ENCODE measurements at regions not wholly inside any gene's neighbourhood (a gene's known extent, or its start where the extent isn't known, plus 50 kb on each side); places are given as distances from the start of the nearest gene placed in this dataset.

DNA sequence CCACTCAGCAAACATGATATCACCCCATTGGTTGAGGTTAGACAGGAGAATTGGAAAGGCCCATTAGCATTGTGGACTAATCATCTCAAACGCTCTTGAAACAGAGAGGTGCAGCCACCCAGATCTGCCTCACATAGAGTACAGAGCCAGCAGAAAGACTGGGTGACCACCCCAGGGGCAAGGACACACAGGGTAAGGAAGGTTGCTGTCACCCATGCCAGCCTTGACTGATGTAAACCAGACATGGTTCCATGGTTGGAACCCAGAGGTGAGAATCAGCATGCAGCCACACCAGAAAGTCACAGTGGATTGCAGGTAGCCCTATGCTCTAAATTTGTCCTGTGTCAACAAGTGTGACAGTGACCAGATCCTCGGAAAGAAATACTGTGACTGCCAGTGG lies 1268.8 kb downstream of the EFNB2 start:
- Histone ChIP-seq H3K4me3 (ENCODE audit: low read depth in 1 of 2, low read length in 1 of 2) (no peak overlapping the region), H3K9me3 (no peaks in the 10 kb centered on the region), H3K4me1 (ENCODE audit: control insufficient read depth in 1 of 2, insufficient read depth in 1 of 2, low read depth in 1 of 2, low read length in 1 of 2) (no peaks in the 10 kb centered on the region), H3K27ac (no peak overlapping the region), H3K27me3 (no peaks in the 10 kb centered on the region), H3K36me3 (no peaks in the 10 kb centered on the region)
- TF ChIP-seq, protein P1, sequence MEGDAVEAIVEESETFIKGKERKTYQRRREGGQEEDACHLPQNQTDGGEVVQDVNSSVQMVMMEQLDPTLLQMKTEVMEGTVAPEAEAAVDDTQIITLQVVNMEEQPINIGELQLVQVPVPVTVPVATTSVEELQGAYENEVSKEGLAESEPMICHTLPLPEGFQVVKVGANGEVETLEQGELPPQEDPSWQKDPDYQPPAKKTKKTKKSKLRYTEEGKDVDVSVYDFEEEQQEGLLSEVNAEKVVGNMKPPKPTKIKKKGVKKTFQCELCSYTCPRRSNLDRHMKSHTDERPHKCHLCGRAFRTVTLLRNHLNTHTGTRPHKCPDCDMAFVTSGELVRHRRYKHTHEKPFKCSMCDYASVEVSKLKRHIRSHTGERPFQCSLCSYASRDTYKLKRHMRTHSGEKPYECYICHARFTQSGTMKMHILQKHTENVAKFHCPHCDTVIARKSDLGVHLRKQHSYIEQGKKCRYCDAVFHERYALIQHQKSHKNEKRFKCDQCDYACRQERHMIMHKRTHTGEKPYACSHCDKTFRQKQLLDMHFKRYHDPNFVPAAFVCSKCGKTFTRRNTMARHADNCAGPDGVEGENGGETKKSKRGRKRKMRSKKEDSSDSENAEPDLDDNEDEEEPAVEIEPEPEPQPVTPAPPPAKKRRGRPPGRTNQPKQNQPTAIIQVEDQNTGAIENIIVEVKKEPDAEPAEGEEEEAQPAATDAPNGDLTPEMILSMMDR (IDR thresholded peaks at IDR 0.05): no peak

DNA sequence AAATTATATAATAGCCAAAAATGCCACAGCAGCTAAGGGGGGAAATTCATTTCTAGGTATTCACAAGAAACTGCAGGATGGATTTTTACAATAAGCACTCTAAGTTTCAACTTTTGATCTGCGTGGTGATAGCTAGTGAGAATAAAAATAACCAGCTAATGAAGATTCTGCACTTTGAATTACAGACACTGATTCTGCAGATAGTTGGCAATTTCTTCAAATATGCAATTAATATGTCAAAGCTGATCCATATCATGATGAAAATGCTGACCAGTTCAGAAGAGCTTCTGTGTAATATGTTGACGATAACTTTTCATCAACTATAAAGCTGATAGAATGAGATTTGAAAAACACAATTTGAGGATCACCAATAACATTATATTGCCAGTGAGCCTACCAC lies 1272.9 kb downstream of the EFNB2 start:
- no peaks in the 10 kb centered on the region for H3K9me3 ChIP-seq

GRCh38 chr13:105259426-105259825 lies 1276.0 kb downstream of the EFNB2 start:
- Histone ChIP-seq H3K4me1 (ENCODE audit: control insufficient read depth in 1 of 2, insufficient read depth in 1 of 2, low read depth in 1 of 2, low read length in 1 of 2) (no peaks in the 10 kb centered on the region), H3K27ac (no peak overlapping the region), H3K9me3 (no peaks in the 10 kb centered on the region), H3K27me3 (no peaks in the 10 kb centered on the region), H3K4me3 (ENCODE audit: low read depth in 1 of 2, low read length in 1 of 2) (no peak overlapping the region), H3K36me3 (no peaks in the 10 kb centered on the region)
- TF ChIP-seq, protein P1 (IDR thresholded peaks at IDR 0.05): no peak

More for the DNA sequence above, 1272.9 kb downstream of the EFNB2 start:
- H3K4me3 ChIP-seq (ENCODE audit: low read depth in 1 of 2, low read length in 1 of 2): no peak overlapping the region
- TF ChIP-seq, protein P1 (IDR thresholded peaks at IDR 0.05): no peak
- no peaks in the 10 kb centered on the region for H3K4me1 ChIP-seq (ENCODE audit: control insufficient read depth in 1 of 2, insufficient read depth in 1 of 2, low read depth in 1 of 2, low read length in 1 of 2)
- no peaks in the 10 kb centered on the region for H3K27me3 ChIP-seq
- no peaks in the 10 kb centered on the region for H3K36me3 ChIP-seq
- H3K27ac ChIP-seq: no peak overlapping the region

GRCh38 chr13:105255472-105255871 lies 1280.0 kb downstream of the EFNB2 start:
- TF ChIP-seq, protein P1 (IDR thresholded peaks at IDR 0.05): no peak
- no peaks in the 10 kb centered on the region for H3K4me1 ChIP-seq (ENCODE audit: control insufficient read depth in 1 of 2, insufficient read depth in 1 of 2, low read depth in 1 of 2, low read length in 1 of 2)
- H3K36me3 ChIP-seq: no peaks in the 10 kb centered on the region
- H3K27ac ChIP-seq: no peak overlapping the region
- H3K9me3 ChIP-seq: no peaks in the 10 kb centered on the region
- no peaks in the 10 kb centered on the region for H3K27me3 ChIP-seq
- H3K4me3 ChIP-seq (ENCODE audit: low read depth in 1 of 2, low read length in 1 of 2): no peak overlapping the region

DNA sequence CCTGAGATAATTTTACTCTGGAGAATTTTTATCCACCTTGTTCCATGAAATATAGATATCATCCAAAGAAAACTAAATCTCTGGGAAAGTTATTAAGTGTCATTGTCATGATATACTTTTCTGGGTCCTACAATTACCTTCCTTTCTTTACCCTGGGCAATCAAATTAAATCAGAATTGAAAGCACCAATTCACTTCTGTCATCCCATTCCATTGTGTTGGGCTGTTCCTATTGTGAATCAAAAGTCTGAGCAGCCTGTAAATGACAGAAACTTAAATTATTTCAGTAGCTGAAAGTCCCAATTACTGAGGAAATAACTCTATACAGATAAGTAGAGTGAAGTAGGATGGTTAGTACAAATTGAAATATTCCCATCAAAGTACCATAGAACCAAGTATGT lies 1284.2 kb downstream of the EFNB2 start:
- Histone ChIP-seq H3K27ac (no peak overlapping the region), H3K9me3 (no peaks in the 10 kb centered on the region), H3K4me3 (ENCODE audit: low read depth in 1 of 2, low read length in 1 of 2) (no peak overlapping the region), H3K36me3 (no peaks in the 10 kb centered on the region), H3K27me3 (no peaks in the 10 kb centered on the region), H3K4me1 (ENCODE audit: control insufficient read depth in 1 of 2, insufficient read depth in 1 of 2, low read depth in 1 of 2, low read length in 1 of 2) (no peaks in the 10 kb centered on the region)
- TF ChIP-seq, protein P1 (IDR thresholded peaks at IDR 0.05): no peak

GRCh38 chr13:105247830-105248229 lies 1287.6 kb downstream of the EFNB2 start:
- Histone ChIP-seq H3K36me3 (no peaks in the 10 kb centered on the region), H3K27ac (no peak overlapping the region), H3K9me3 (no peaks in the 10 kb centered on the region), H3K4me1 (ENCODE audit: control insufficient read depth in 1 of 2, insufficient read depth in 1 of 2, low read depth in 1 of 2, low read length in 1 of 2) (no peaks in the 10 kb centered on the region), H3K4me3 (ENCODE audit: low read depth in 1 of 2, low read length in 1 of 2) (no peak overlapping the region), H3K27me3 (no peaks in the 10 kb centered on the region)
- TF ChIP-seq, protein P1 (IDR thresholded peaks at IDR 0.05): no peak

Measured in neutrophil (primary cell).